Gastroesophageal sphincter (tissue), 4 donors: ENCODE measurements at regions not wholly inside any gene's neighbourhood (a gene's known extent, or its start where the extent isn't known, plus 50 kb on each side); places are given as distances from the start of the nearest gene placed in this dataset.

Source experiments
- ATAC-seq: fragments of 150-250 bp; one replicate; pipeline ENCODE4 v1.9.1; 2016; ENCODE audit warnings: mild to moderate bottlenecking, moderate library complexity
- H3K27ac ChIP-seq, 4 donors: fragments of 200-600 bp; sonication (generic) in 3 of 4; 1 replicate in 3 of 4; 2 replicates in 1 of 4; pipeline ENCODE4 v1.5.1; 2016 to 2019
- H3K27me3 ChIP-seq: fragments of 200-600 bp; sonication (generic); one replicate; pipeline ENCODE4 v1.5.1; 2019
- H3K36me3 ChIP-seq, 2 donors: fragments of 200-600 bp; sonication (generic); one replicate each; pipeline ENCODE4 v1.5.1; 2019; ENCODE audit warnings: control low read depth in 1 of 2
- H3K4me1 ChIP-seq, 3 donors: fragments of 200-600 bp; sonication (generic); 1 replicate in 2 of 3; 2 replicates in 1 of 3; pipeline ENCODE4 v1.5.1; 2016 to 2019; ENCODE audit warnings: control low read depth in 2 of 3
- H3K4me3 ChIP-seq, 2 donors: fragments of 200-600 bp; sonication (generic); one replicate each; pipeline ENCODE4 v1.5.1; 2019; ENCODE audit warnings: mild to moderate bottlenecking in 1 of 2, moderate library complexity in 1 of 2
- H3K9me3 ChIP-seq, 3 donors: fragments of 200-600 bp; sonication (generic); one replicate each; pipeline ENCODE4 v1.5.1; 2017 to 2019; ENCODE audit warnings: control low read depth in 2 of 3
- CTCF ChIP-seq, 4 experiments: fragments of 200-600 bp in 2 of 4; fragments of 450-650 bp in 2 of 4; sonication (generic) in 1 of 4; IDR thresholded peaks; one replicate each; pipeline ENCODE4 v1.5.1; 2017 to 2019; ENCODE audit warnings: antibody characterized with exemption in 4 of 4, mild to moderate bottlenecking in 2 of 4, moderate library complexity in 2 of 4
- EP300 ChIP-seq: sonication (generic); formaldehyde crosslinking; IDR thresholded peaks from one replicate; pipeline ENCODE4 v1.6.1; 2017; ENCODE audit warnings: antibody characterized with exemption, mild to moderate bottlenecking
- POLR2A ChIP-seq, 2 donors: fragments of 450-650 bp; IDR thresholded peaks; one replicate each; pipeline ENCODE4 v1.6.1; 2017; ENCODE audit warnings: antibody characterized with exemption in 2 of 2, mild to moderate bottlenecking in 2 of 2, moderate library complexity in 1 of 2
- POLR2AphosphoS5 ChIP-seq: sonication (generic); formaldehyde crosslinking; IDR thresholded peaks from one replicate; pipeline ENCODE4 v1.6.1; 2017; ENCODE audit warnings: antibody characterized with exemption
- WGBS, 2 donors: methylation state at CpG; one replicate each; pipeline ENCODE4 v1.1.5; 2018; ENCODE audit warnings: low coverage in 1 of 2; 5-methylcytosine and 5-hydroxymethylcytosine counted together

GRCh38 chr18:78757014-78757413 is 222.6 kb upstream of the SALL3 start:
- 68 to 77% methylated on average over 1 to 4 of the region's 10 CpGs for WGBS, 2 donors
- Histone ChIP-seq H3K27ac (no peak overlapping the region), H3K4me1 (no peaks in the 10 kb centered on the region), H3K27me3 (peaks cover 31% of the 10 kb centered on the region), H3K36me3 (no peaks in the 10 kb centered on the region), H3K4me3 (no peak overlapping the region), H3K9me3 (no peaks in the 10 kb centered on the region)
- ATAC-seq: no peak
- TF ChIP-seq CTCF (IDR thresholded peaks at IDR 0.05): no peak

GRCh38 chr18:78758496-78758895 is 221.1 kb upstream of the SALL3 start:
- Histone ChIP-seq H3K36me3 (no peaks in the 10 kb centered on the region), H3K4me3 (no peak overlapping the region), H3K27ac (no peak overlapping the region), H3K9me3 (no peaks in the 10 kb centered on the region), H3K27me3 (peaks cover 29% of the 10 kb centered on the region), H3K4me1 (no peaks in the 10 kb centered on the region)
- TF ChIP-seq EP300 (no peak), POLR2A (IDR thresholded peaks at IDR 0.05) (no peak), CTCF (IDR thresholded peaks at IDR 0.05) (no peak), POLR2AphosphoS5 (no peak)
- WGBS, 2 donors: 78 to 100% methylated on average over 2 to 8 of the region's 9 CpGs
- no peak for ATAC-seq

GRCh38 chr18:78762753-78763152 is 216.9 kb upstream of the SALL3 start:
- WGBS, 2 donors: 88 to 100% methylated on average over 1 to 8 of the region's 8 CpGs

GRCh38 chr18:78764544-78764943 is 215.1 kb upstream of the SALL3 start:
- Histone ChIP-seq H3K9me3 (no peaks in the 10 kb centered on the region), H3K27me3 (peaks cover 36% of the 10 kb centered on the region), H3K4me1 (no peaks in the 10 kb centered on the region), H3K27ac (no peak overlapping the region), H3K4me3 (no peak overlapping the region), H3K36me3 (no peaks in the 10 kb centered on the region)
- no peak for ATAC-seq
- 83 to 84% methylated on average over 1 to 8 of the region's 10 CpGs for WGBS, 2 donors
- TF ChIP-seq POLR2A (IDR thresholded peaks at IDR 0.05) (no peak), EP300 (no peak), POLR2AphosphoS5 (no peak), CTCF (IDR thresholded peaks at IDR 0.05) (no peak)

More at GRCh38 chr18:78762753-78763152, 216.9 kb upstream of the SALL3 start:
- H3K9me3 ChIP-seq: no peaks in the 10 kb centered on the region
- no peak for ATAC-seq
- no peaks in the 10 kb centered on the region for H3K36me3 ChIP-seq
- no peak overlapping the region for H3K4me3 ChIP-seq
- peaks cover 29% of the 10 kb centered on the region for H3K27me3 ChIP-seq
- no peaks in the 10 kb centered on the region for H3K4me1 ChIP-seq
- TF ChIP-seq CTCF (IDR thresholded peaks at IDR 0.05) (no peak), POLR2A (IDR thresholded peaks at IDR 0.05) (no peak), POLR2AphosphoS5 (no peak), EP300 (no peak)
- no peak overlapping the region for H3K27ac ChIP-seq

GRCh38 chr18:78765142-78765541 is 214.5 kb upstream of the SALL3 start:
- no peaks in the 10 kb centered on the region for H3K9me3 ChIP-seq
- TF ChIP-seq EP300 (no peak), POLR2A (IDR thresholded peaks at IDR 0.05) (no peak), POLR2AphosphoS5 (no peak), CTCF (IDR thresholded peaks at IDR 0.05) (no peak)
- H3K27me3 ChIP-seq: peaks cover 42% of the 10 kb centered on the region
- no peak for ATAC-seq
- no peaks in the 10 kb centered on the region for H3K36me3 ChIP-seq
- no peak overlapping the region for H3K27ac ChIP-seq
- WGBS, 2 donors: 59 to 90% methylated on average over 2 of the region's 12 CpGs
- H3K4me3 ChIP-seq: no peak overlapping the region
- H3K4me1 ChIP-seq: no peaks in the 10 kb centered on the region
